ENCODE measurements at regions not wholly inside any gene's neighbourhood (a gene's known extent, or its start where the extent isn't known, plus 50 kb on each side); places are given as distances from the start of the nearest gene placed in this dataset.

GRCh38 chr10:118436742-118437141, 94.6 kb upstream of the FAM204A start:
- no peaks in the 10 kb centered on the region for H3K9me3 Mint-ChIP-seq
- H3K36me3 ChIP-seq (ENCODE audit: control insufficient read depth, insufficient read depth, low read length) = no peaks in the 10 kb centered on the region
- no peaks in the 10 kb centered on the region for H3K9me3 ChIP-seq (ENCODE audit: control insufficient read depth, low read length)
- no peak overlapping the region for H3K9ac ChIP-seq (ENCODE audit: extremely low read depth, low read length, poor library complexity, severe bottlenecking)
- no peak for DNase-seq
- H3K4me3 ChIP-seq (ENCODE audit: low read length) = no peak overlapping the region
- no peak for TF ChIP-seq CTCF (conservative IDR thresholded peaks at IDR 0.05)
- no peaks in the 10 kb centered on the region for H3K4me1 Mint-ChIP-seq
- H3K4me3 Mint-ChIP-seq = no peak overlapping the region
- 86% methylated on average over 1 of the region's 1 CpG; no CpG with 5 or more reads in 1 of the 2 experiments for WGBS, 2 experiments (ENCODE audit: insufficient coverage in 1 of 2, insufficient read length in 1 of 2)
- no peaks in the 10 kb centered on the region for H3K36me3 Mint-ChIP-seq (ENCODE audit: low read depth)
- no peak overlapping the region for H3K27ac Mint-ChIP-seq
- H3K27me3 ChIP-seq (ENCODE audit: control insufficient read depth, insufficient read depth, low read length, poor library complexity, severe bottlenecking) = no peaks in the 10 kb centered on the region
- H3K27ac ChIP-seq (ENCODE audit: low read depth, low read length) = no peak overlapping the region
- peaks cover 8% of the 10 kb centered on the region for H3K27me3 Mint-ChIP-seq (ENCODE audit: insufficient read depth)
- no peaks in the 10 kb centered on the region for H3K4me1 ChIP-seq (ENCODE audit: control insufficient read depth, insufficient read depth, low read length)

GRCh38 chr10:118430190-118430589, 88.1 kb upstream of the FAM204A start:
- no peak overlapping the region for H3K27ac ChIP-seq (ENCODE audit: low read depth, low read length)
- peaks cover 16% of the 10 kb centered on the region for H3K27me3 ChIP-seq (ENCODE audit: control insufficient read depth, insufficient read depth, low read length, poor library complexity, severe bottlenecking)
- no peak overlapping the region for H3K27ac Mint-ChIP-seq
- H3K4me1 Mint-ChIP-seq = no peaks in the 10 kb centered on the region
- no peak overlapping the region for H3K4me3 ChIP-seq (ENCODE audit: low read length)
- no peak for TF ChIP-seq CTCF (conservative IDR thresholded peaks at IDR 0.05)
- no peaks in the 10 kb centered on the region for H3K36me3 ChIP-seq (ENCODE audit: control insufficient read depth, insufficient read depth, low read length)
- no peak overlapping the region for H3K4me3 Mint-ChIP-seq
- no peak overlapping the region for H3K9ac ChIP-seq (ENCODE audit: extremely low read depth, low read length, poor library complexity, severe bottlenecking)
- WGBS, 2 experiments (ENCODE audit: insufficient coverage in 1 of 2, insufficient read length in 1 of 2) = 94% methylated on average over 5 to 6 of the region's 6 CpGs
- H3K27me3 Mint-ChIP-seq (ENCODE audit: insufficient read depth) = peaks cover 14% of the 10 kb centered on the region
- H3K9me3 Mint-ChIP-seq = peaks cover 4% of the 10 kb centered on the region
- H3K36me3 Mint-ChIP-seq (ENCODE audit: low read depth) = no peaks in the 10 kb centered on the region
- H3K4me1 ChIP-seq (ENCODE audit: control insufficient read depth, insufficient read depth, low read length) = no peaks in the 10 kb centered on the region
- no peak for DNase-seq
- H3K9me3 ChIP-seq (ENCODE audit: control insufficient read depth, low read length) = no peaks in the 10 kb centered on the region

GRCh38 chr10:118423800-118424442, 81.8 kb upstream of the FAM204A start:
- Histone ChIP-seq H3K4me1 (ENCODE audit: control insufficient read depth, insufficient read depth, low read length) (no peaks in the 10 kb centered on the region), H3K27ac (ENCODE audit: low read depth, low read length) (no peak overlapping the region), H3K4me3 (ENCODE audit: low read length) (no peak overlapping the region), H3K27me3 (ENCODE audit: control insufficient read depth, insufficient read depth, low read length, poor library complexity, severe bottlenecking) (peaks cover 25% of the 10 kb centered on the region), H3K36me3 (ENCODE audit: control insufficient read depth, insufficient read depth, low read length) (no peaks in the 10 kb centered on the region), H3K9me3 (ENCODE audit: control insufficient read depth, low read length) (no peaks in the 10 kb centered on the region), H3K9ac (ENCODE audit: extremely low read depth, low read length, poor library complexity, severe bottlenecking) (no peak overlapping the region)
- peak; percentile 97 for DNase-seq
- Mint-ChIP-seq H3K9me3 (no peaks in the 10 kb centered on the region), H3K27ac (no peak overlapping the region), H3K4me3 (no peak overlapping the region), H3K4me1 (no peaks in the 10 kb centered on the region), H3K27me3 (ENCODE audit: insufficient read depth) (peaks cover 28% of the 10 kb centered on the region), H3K36me3 (ENCODE audit: low read depth) (no peaks in the 10 kb centered on the region)
- TF ChIP-seq CTCF (conservative IDR thresholded peaks at IDR 0.05) = peak; percentile 96
- WGBS, 2 experiments (ENCODE audit: insufficient coverage in 1 of 2, insufficient read length in 1 of 2) = 30 to 51% methylated on average over 5 to 14 of the region's 15 CpGs
